Stimulated activated naive CD4-positive, alpha-beta T cell treated with Interleukin-2 at 50 U/mL for 16 hours (primary cell): ENCODE measurements at regions not wholly inside any gene's neighbourhood (a gene's known extent, or its start where the extent isn't known, plus 50 kb on each side); places are given as distances from the start of the nearest gene placed in this dataset.
"Not testable (repeated sequence)": the region's sequence is repeated elsewhere in the genome, so short reads cannot be mapped to it uniquely, and the experiment has no call there.

Experiments used
- DNase-seq: peaks from one replicate; lab custom pipeline; 2025; lab: John Stamatoyannopoulos, UW

GRCh38 chr5:15334551-15335266, 165.3 kb upstream of the FBXL7 start:
- no peak for DNase-seq

DNA sequence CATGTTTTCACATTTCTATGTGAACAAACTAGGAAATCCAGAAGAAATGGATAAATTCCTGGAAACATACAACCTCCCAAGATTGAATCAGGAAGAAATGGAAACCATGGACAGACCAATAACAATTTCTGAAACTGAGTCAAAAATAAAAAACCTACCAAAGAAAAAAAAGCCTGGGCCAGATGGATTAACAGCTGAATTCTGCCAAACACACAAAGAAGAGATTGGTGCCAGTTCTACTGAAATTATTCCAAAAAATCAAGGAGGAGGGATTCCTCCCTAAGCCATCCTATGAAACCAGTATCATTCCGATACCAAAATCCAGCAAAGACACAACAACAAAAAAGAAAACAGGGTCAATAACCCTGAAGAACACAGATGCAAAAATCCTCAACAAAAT, 166.9 kb upstream of the FBXL7 start:
- no peak for DNase-seq

DNA sequence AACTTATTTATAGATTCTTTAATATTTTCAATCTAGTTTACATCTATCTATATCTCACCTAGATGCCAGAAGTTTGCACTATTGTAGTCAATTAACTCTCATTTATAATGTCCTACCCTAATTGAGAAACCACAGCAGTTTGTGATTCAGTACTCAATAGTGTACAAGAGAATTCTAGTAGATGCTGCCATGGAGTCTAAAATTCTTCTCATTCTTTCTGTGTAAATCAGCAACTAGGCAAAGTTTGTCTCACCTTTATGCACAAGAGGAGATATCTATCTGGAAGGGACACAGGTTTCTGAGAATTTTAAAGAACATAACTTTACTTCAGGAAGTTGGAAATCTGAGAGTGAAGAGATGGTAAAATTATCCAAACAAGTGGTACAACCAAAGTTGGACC, 173.0 kb upstream of the FBXL7 start:
- no peak for DNase-seq

GRCh38 chr5:15326471-15326870, 173.5 kb upstream of the FBXL7 start:
- DNase-seq, result no peak

DNA sequence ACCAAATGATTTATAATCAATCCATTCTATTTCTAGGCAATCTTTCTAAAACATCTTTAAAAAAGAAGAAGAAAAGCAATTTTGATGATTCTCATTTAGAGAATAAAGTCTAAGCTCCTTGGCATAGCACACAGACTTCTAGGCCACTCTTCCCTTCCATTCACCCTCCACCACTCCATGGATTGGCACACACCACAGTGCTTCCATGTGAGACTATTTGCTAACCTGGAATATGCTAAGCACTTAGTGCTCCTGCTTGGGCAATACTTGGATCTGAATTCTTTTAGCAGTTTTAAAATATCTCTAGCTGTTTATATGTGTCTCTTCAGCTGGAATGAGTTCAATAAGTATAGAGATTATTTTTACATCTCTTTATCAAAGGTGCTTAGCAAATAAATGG, 177.6 kb upstream of the FBXL7 start:
- no peak for DNase-seq

DNA sequence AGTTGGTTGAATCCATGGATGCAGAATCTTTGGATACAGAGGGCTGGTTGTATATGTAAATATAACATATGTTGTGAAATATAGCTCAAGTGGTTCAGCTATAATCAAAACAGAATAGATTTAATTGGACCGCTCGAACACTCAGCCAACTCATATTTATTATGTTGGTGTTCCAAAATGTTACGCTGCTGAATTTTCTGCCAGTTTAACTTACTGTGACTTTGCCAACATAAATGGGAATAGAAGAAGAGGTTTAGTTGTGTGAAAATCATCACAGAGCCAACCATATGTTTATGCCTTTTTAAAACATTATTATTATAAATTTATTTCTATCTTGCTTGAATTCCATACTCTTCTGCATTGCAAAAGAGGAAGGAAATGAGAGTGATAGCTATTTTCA, 178.2 kb upstream of the FBXL7 start:
- no peak for DNase-seq

GRCh38 chr5:15320871-15321270, 179.1 kb upstream of the FBXL7 start:
- DNase-seq, result no peak

- DNase-seq, result no peak
These were observed 194.8 kb upstream of the FBXL7 start for GRCh38 chr5:15304914-15305834.

DNA sequence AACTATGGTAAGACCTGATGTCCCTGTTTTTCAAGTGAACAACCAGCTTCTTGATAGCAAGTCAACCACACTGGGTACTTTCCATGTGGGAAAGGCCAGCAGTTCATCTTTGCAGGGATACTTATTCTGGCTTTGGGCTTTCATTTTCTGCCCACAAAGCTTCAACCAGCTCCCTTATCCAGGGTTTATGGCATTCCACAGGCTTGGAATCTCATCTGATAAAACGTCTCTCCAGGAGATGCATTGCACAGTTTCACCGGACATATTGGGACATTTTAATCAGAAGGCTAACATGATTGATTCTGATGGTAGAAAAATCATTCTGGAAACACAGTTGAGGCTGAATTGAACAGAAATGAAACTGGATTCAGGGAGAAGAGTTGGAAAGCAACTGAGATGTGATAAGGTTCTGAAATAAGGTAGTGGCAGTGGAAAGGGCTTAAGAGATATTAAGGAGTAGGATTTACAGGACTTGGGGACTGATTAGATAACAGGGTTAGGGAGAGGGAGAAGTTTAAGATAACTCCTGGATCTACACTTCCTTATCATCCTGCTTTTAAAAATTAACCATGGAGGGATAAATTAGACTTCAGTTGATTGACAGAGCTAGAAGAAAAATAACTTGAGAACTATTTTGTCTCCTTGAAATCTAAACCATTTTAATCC, 195.8 kb upstream of the FBXL7 start:
- no peak for DNase-seq

- no peak for DNase-seq
These were observed 199.8 kb upstream of the FBXL7 start for GRCh38 chr5:15300141-15300540.

- no peak for DNase-seq
These were observed 209.0 kb upstream of the FBXL7 start for GRCh38 chr5:15290953-15291352.

DNA sequence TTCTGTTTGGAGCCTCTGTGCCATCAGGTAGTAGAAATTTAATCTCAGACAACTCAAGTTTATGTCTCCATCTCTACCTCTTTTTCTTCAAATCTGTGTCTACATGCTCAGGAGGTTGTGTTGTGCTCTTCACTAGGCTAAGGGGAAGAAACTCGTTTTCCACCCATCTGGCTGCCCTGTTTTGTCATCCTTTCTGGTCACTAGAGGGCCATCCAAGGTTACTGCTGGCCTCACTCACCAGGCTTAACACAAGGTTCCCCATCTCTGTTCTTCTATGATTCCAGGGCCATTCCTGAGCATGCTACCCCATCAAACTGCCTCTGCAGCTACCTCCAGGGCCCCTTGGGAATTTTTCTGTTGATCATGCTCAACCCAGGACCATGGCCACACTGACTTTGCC, 213.3 kb upstream of the FBXL7 start:
- DNase-seq, result no peak

- no peak for DNase-seq
These were observed 213.9 kb upstream of the FBXL7 start for GRCh38 chr5:15285901-15286583.

GRCh38 chr5:15284706-15285105, 215.3 kb upstream of the FBXL7 start:
- no peak for DNase-seq

GRCh38 chr5:15283076-15283475, 216.9 kb upstream of the FBXL7 start:
- no peak for DNase-seq

DNA sequence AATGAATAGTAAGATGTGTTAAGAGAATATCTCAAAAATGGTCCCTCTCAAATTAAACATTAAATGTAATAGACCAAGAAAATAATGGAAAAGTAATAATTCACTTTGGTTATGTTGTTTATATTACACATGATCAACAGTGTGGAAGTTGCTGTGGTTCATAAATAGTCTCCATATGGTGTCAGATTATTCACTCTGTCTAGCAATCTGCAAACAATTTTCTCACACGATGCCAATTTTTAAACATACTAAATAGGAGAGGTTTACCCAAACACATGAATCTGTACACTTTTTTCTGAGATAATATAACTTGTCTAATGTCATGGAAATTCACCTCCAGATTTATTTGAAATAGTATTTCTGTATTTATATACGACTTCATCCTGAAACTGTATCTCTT, 217.4 kb upstream of the FBXL7 start:
- DNase-seq, result no peak

DNA sequence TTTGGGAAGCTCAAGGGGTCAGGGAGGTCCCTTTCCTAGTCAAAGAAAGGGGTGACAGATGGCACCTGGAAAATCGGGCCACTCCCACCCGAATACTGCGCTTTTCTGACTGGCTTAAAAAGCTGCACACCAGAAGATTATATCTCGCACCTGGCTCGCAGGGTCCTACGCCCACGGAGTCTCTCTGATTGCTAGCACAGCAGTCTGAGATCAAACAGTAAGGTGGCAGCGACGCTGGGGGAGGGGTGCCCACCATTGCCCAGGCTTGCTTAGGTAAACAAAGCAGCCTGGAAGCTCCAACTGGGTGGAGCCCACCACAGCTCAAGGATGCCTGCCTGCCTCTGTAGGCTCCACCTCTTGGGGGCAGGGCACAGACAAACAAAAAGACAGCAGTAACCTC, 228.4 kb upstream of the FBXL7 start:
- not testable (repeated sequence) for DNase-seq

DNA sequence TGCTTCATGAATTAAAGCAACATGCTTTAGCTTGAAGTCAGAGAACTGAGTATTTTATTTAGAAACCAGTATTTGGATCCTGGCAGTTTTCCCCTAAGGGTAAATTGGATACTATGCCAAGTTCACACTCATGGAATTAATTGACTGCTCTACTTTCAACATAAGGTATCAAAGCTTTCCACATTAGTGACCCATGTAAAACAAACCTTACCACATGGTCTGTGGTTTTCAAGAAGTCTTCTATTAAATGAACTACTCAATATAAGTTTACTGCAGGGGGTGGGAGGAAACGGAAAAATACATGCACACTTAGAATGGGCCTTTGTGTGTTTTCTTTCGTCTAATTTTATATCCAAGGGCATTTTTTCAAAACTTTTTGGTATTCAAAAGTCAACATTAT, 232.0 kb upstream of the FBXL7 start:
- no peak for DNase-seq

DNA sequence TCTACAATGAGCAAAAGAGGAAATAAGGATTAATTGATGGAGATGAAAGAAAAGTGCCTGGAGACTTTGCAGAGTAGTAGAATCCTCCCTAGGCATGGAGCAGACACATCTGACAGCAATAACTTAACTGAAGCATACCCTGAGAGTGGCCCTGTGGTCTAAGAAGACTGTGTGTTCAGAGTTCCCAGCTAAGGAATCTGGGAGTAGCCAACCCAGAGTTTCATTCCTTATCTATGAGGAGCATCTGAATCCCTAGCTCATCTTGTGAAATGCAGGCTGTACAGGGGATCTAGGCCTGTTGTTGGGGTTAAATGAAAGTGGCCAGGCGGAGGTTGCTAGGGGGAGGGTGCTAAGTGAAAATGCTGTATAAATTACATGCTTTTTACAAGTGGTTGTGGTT, 233.1 kb upstream of the FBXL7 start:
- DNase-seq, result no peak

GRCh38 chr5:15266229-15266628, 233.8 kb upstream of the FBXL7 start:
- no peak for DNase-seq

- DNase-seq, result no peak
These were observed 236.0 kb upstream of the FBXL7 start for GRCh38 chr5:15263942-15264341.

DNA sequence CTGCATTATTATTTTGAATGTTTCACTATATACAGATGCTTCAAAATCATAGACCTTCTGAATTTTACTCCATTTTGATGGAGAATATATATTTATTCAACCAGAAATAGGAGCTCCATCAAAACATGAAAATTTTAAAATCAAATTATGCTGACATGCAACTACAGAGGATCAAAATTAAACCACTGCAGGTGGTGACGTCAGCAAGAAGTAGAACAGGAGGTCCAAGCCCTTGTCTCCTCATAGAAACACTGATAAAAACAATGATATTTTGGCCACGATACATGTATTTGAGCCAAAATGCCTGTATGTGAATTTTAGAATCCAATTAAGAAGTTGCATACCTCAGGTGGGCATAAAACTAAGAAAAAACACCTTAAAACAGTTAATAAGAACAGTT, 236.6 kb upstream of the FBXL7 start:
- no peak for DNase-seq
